Effector CD8-positive, alpha-beta T cell (primary cell): ENCODE measurements at regions not wholly inside any gene's neighbourhood (a gene's known extent, or its start where the extent isn't known, plus 50 kb on each side); places are given as distances from the start of the nearest gene placed in this dataset.
"Not testable (repeated sequence)": the region's sequence is repeated elsewhere in the genome, so short reads cannot be mapped to it uniquely, and the experiment has no call there.

ENCODE experiments used
- DNase-seq: peaks from one replicate; lab custom pipeline; 2025; lab: John Stamatoyannopoulos, UW

GRCh38 chr5:164504141-164504772, 998.8 kb downstream of the MAT2B start:
- DNase-seq: no peak

- DNase-seq: no peak
Observed at GRCh38 chr5:164505791-164506190, 1000.4 kb downstream of the MAT2B start.

GRCh38 chr5:164518067-164518740, 1012.8 kb downstream of the MAT2B start:
- no peak for DNase-seq

- no peak for DNase-seq
Observed at GRCh38 chr5:164518741-164519080, 1013.3 kb downstream of the MAT2B start.

GRCh38 chr5:164532235-164532900, 1026.9 kb downstream of the MAT2B start:
- no peak for DNase-seq

GRCh38 chr5:164533426-164533825, 1028.0 kb downstream of the MAT2B start:
- not testable (repeated sequence) for DNase-seq

- DNase-seq: no peak
Observed at GRCh38 chr5:164540174-164540573, 1034.8 kb downstream of the MAT2B start.

- DNase-seq: no peak
Observed at GRCh38 chr5:164545507-164545906, 1040.1 kb downstream of the MAT2B start.

GRCh38 chr5:164553851-164554250, 1048.4 kb downstream of the MAT2B start:
- no peak for DNase-seq

GRCh38 chr5:164555809-164556208, 1050.4 kb downstream of the MAT2B start:
- DNase-seq: no peak

GRCh38 chr5:164560216-164560615, 1054.8 kb downstream of the MAT2B start:
- no peak for DNase-seq

- DNase-seq: no peak
Observed at GRCh38 chr5:164561933-164562872, 1056.8 kb downstream of the MAT2B start.

- DNase-seq: no peak
Observed at GRCh38 chr5:164563370-164563769, 1058.0 kb downstream of the MAT2B start.

GRCh38 chr5:164573397-164573796, 1068.0 kb downstream of the MAT2B start:
- DNase-seq: no peak

- DNase-seq: no peak
Observed at GRCh38 chr5:164577201-164577600, 1071.8 kb downstream of the MAT2B start.

- DNase-seq: no peak
Observed at GRCh38 chr5:164577742-164578141, 1072.3 kb downstream of the MAT2B start.

- no peak for DNase-seq
Observed at GRCh38 chr5:164578401-164578800, 1073.0 kb downstream of the MAT2B start.

GRCh38 chr5:164578911-164579310, 1073.5 kb downstream of the MAT2B start:
- no peak for DNase-seq

GRCh38 chr5:164580155-164580554, 1074.7 kb downstream of the MAT2B start:
- no peak for DNase-seq

- no peak for DNase-seq
Observed at GRCh38 chr5:164581889-164582288, 1076.5 kb downstream of the MAT2B start.

GRCh38 chr5:164593982-164594381, 1088.6 kb downstream of the MAT2B start:
- no peak for DNase-seq

- no peak for DNase-seq
Observed at GRCh38 chr5:164597293-164597900, 1092.0 kb downstream of the MAT2B start.
